IMR-90 (cell line): ENCODE measurements at regions not wholly inside any gene's neighbourhood (a gene's known extent, or its start where the extent isn't known, plus 50 kb on each side); places are given as distances from the start of the nearest gene placed in this dataset.

Source experiments
- ATAC-seq: fragments of 200-7000 bp; cut with Tn5 transposase; 2 replicates; pipeline ENCODE4 v1.9.1; 2020; ENCODE audit warnings: low read depth, mild to moderate bottlenecking, moderate library complexity
- BruUV-seq: library from RNA; stranded (reverse); fragments of 400-500 nt; replicated peaks from 2 replicates; lab custom pipeline; 2021; lab: Mats Ljungman, UMichigan
- CTCF ChIA-PET: fragments of 300-600 bp; formaldehyde crosslinking; extraction: SDS; loops from one replicate; lab custom pipeline; 2021; ENCODE audit warnings: antibody characterized with exemption; lab: Yijun Ruan, JAX
- POLR2A ChIA-PET: fragments of 300-600 bp; sonication (Branson Sonifier 250); formaldehyde crosslinking; loops from one replicate; lab custom pipeline; 2022; ENCODE audit warnings: antibody characterized with exemption; ENCODE audit not compliant: unreplicated experiment; lab: Charles Lee
- DNase-seq: peaks from one replicate; pipeline ENCODE4 v3.0.0; 2013
- H2AFZ ChIP-seq: replicated peaks from 2 replicates; pipeline ENCODE3; 2013; ENCODE audit warnings: low read length, mild to moderate bottlenecking; ENCODE audit not compliant: poor library complexity
- H2AK5ac ChIP-seq: 2 replicates; pipeline ENCODE4 v1.6.1; 2013; ENCODE audit warnings: low read depth, low read length, inconsistent platforms
- H2AK9ac ChIP-seq: replicated peaks from 2 replicates; pipeline ENCODE3; 2013; ENCODE audit warnings: mild to moderate bottlenecking, low read depth, low read length, moderate library complexity; ENCODE audit not compliant: poor library complexity
- H2BK120ac ChIP-seq: 2 replicates; pipeline ENCODE4 v1.6.1; 2013; ENCODE audit warnings: low read depth, low read length, inconsistent platforms
- H2BK15ac ChIP-seq: 3 replicates; pipeline ENCODE4 v1.6.1; 2013; ENCODE audit warnings: low read depth, low read length, inconsistent platforms
- H2BK20ac ChIP-seq: 2 replicates; pipeline ENCODE4 v1.6.1; 2013; ENCODE audit warnings: low read depth, mild to moderate bottlenecking, inconsistent platforms, low read length, moderate library complexity
- H2BK5ac ChIP-seq: 2 replicates; pipeline ENCODE4 v1.6.1; 2013; ENCODE audit warnings: mild to moderate bottlenecking, low read depth, low read length, inconsistent platforms; ENCODE audit not compliant: poor library complexity, severe bottlenecking
- H3K14ac ChIP-seq: replicated peaks from 2 replicates; pipeline ENCODE4 v1.6.1; 2013; ENCODE audit warnings: low read depth, low read length, inconsistent platforms
- H3K18ac ChIP-seq: 2 replicates; pipeline ENCODE4 v1.6.1; 2013; ENCODE audit warnings: low read depth, low read length, control low read depth
- H3K23ac ChIP-seq: 2 replicates; pipeline ENCODE4 v1.6.1; 2013; ENCODE audit warnings: low read depth, low read length, inconsistent platforms
- H3K27ac ChIP-seq: 2 replicates; pipeline ENCODE4 v1.5.1; 2013; ENCODE audit warnings: mild to moderate bottlenecking, control low read depth, low read length; ENCODE audit not compliant: insufficient read depth
- H3K27me3 ChIP-seq: 2 replicates; pipeline ENCODE4 v1.6.1; 2013; ENCODE audit warnings: low read length; ENCODE audit not compliant: control insufficient read depth, insufficient read depth
- H3K36me3 ChIP-seq: 2 replicates; pipeline ENCODE4 v1.6.1; 2013; ENCODE audit warnings: low read length, mixed read lengths; ENCODE audit not compliant: control insufficient read depth, insufficient read depth
- H3K4ac ChIP-seq: 2 replicates; pipeline ENCODE4 v1.6.1; 2013; ENCODE audit warnings: low read depth, low read length, inconsistent platforms
- H3K4me1 ChIP-seq: 2 replicates; pipeline ENCODE4 v1.6.1; 2013; ENCODE audit warnings: low read length, mixed read lengths; ENCODE audit not compliant: control insufficient read depth, insufficient read depth
- H3K4me2 ChIP-seq: 2 replicates; pipeline ENCODE4 v1.6.1; 2013; ENCODE audit warnings: low read depth, mild to moderate bottlenecking, control low read depth, low read length, moderate library complexity
- H3K4me3 ChIP-seq: 2 replicates; pipeline ENCODE4 v1.5.1; 2013; ENCODE audit warnings: low read depth, mild to moderate bottlenecking, control low read depth, low read length, moderate library complexity; ENCODE audit not compliant: insufficient read depth
- H3K56ac ChIP-seq: 2 replicates; pipeline ENCODE4 v1.6.1; 2013; ENCODE audit warnings: low read length, inconsistent platforms; ENCODE audit not compliant: insufficient read depth; ENCODE audit errors: extremely low read depth
- H3K79me1 ChIP-seq, 2 experiments: 2 replicates each; pipeline ENCODE4 v1.6.1; 2013; ENCODE audit warnings: low read length in 2 of 2, inconsistent platforms in 1 of 2, low read depth in 1 of 2
- H3K9ac ChIP-seq: 2 replicates; pipeline ENCODE4 v1.6.1; 2013; ENCODE audit warnings: low read depth, low read length, control low read depth
- H3K9me1 ChIP-seq: 2 replicates; pipeline ENCODE4 v1.6.1; 2013; ENCODE audit warnings: low read length, inconsistent platforms; ENCODE audit not compliant: insufficient read depth
- H3K9me3 ChIP-seq: 2 replicates; pipeline ENCODE4 v1.6.1; 2013; ENCODE audit warnings: low read length; ENCODE audit not compliant: control insufficient read depth, insufficient read depth
- H4K20me1 ChIP-seq: 2 replicates; pipeline ENCODE4 v1.6.1; 2013; ENCODE audit warnings: low read length, inconsistent platforms; ENCODE audit not compliant: insufficient read depth
- H4K5ac ChIP-seq: 2 replicates; pipeline ENCODE4 v1.6.1; 2013; ENCODE audit warnings: mild to moderate bottlenecking, low read depth, low read length, control low read depth
- H4K8ac ChIP-seq, 2 experiments: 2 replicates each; pipeline ENCODE4 v1.6.1; 2013; ENCODE audit warnings: low read depth in 2 of 2, low read length in 2 of 2, control low read depth in 1 of 2, inconsistent platforms in 1 of 2
- H4K91ac ChIP-seq: 2 replicates; pipeline ENCODE4 v1.6.1; 2013; ENCODE audit warnings: low read depth, low read length, inconsistent platforms; ENCODE audit not compliant: insufficient read depth
- BHLHE40 ChIP-seq: fragments of 150-350 bp; IDR thresholded peaks from 2 replicates; pipeline ENCODE4 v1.6.1; 2016; ENCODE audit warnings: mild to moderate bottlenecking, low read depth, low read length
- CTCF ChIP-seq: conservative IDR thresholded peaks from 2 replicates; pipeline ENCODE4 v1.5.1; 2012; ENCODE audit warnings: mild to moderate bottlenecking, low read depth, low read length, improper control_type of control experiment
- MAFK ChIP-seq: IDR thresholded peaks from 2 replicates; pipeline ENCODE4 v1.6.1; 2012; ENCODE audit warnings: low read depth, low read length, improper control_type of control experiment
- USF2 ChIP-seq: fragments of 150-350 bp; IDR thresholded peaks from 2 replicates; pipeline ENCODE4 v1.6.1; 2017; ENCODE audit warnings: mild to moderate bottlenecking, antibody characterized with exemption, low read length, low read depth
- WGBS, 2 experiments: methylation state at CpG; one replicate each; pipeline versions ENCODE4 v1.1.5 to v1.1.7; 2013; ENCODE audit warnings: missing lambda C conversion rate in 2 of 2; ENCODE audit not compliant: insufficient read length in 1 of 2; ENCODE audit errors: extremely low coverage in 2 of 2; 5-methylcytosine and 5-hydroxymethylcytosine counted together
- dilution Hi-C: fragments of 300-500 bp; cut with HindIII; formaldehyde crosslinking; loops from one replicate; pipeline ENCODE4 v1.14.3; 2018; ENCODE audit warnings: low sequenced_read_pairs; ENCODE audit not compliant: unreplicated experiment
- in situ Hi-C: fragments of 300-500 bp; cut with MboI; formaldehyde crosslinking; loops from 3 replicates; pipeline ENCODE4 v1.14.3; 2019; ENCODE audit warnings: low sequenced_read_pairs, inconsistent platforms, mixed read lengths
- intact Hi-C: fragments of 100-400 bp; cut with micrococcal nuclease; formaldehyde crosslinking; loops from 2 replicates; pipeline ENCODE4 v1.10.0; 2022

- Histone ChIP-seq H4K5ac (no peak overlapping the region), H3K23ac (no peak overlapping the region), H4K91ac (no peak overlapping the region), H3K9ac (no peak overlapping the region), H3K79me1 (no peaks in the 10 kb centered on the region), H3K4me1 (peaks cover 2% of the 10 kb centered on the region; the same call in 1 of the 2 replicates), H3K4ac (no peak overlapping the region), H3K56ac (no peak overlapping the region), H3K9me1 (0 out of 2 replicates have a peak, but pooled peaks cover 3% of the 10 kb centered on the region), H2BK120ac (no peak overlapping the region), H3K27me3 (peaks cover 36% of the 10 kb centered on the region), H2AFZ (no peak overlapping the region), H3K4me2 (no peak overlapping the region), H2AK5ac (no peak overlapping the region), H2BK15ac (no peak overlapping the region), H3K18ac (no peak overlapping the region), H3K14ac (no peak overlapping the region), H3K36me3 (no peaks in the 10 kb centered on the region), H3K27ac (no peak overlapping the region), H2BK20ac (no peak overlapping the region), H3K9me3 (peaks cover 1% of the 10 kb centered on the region), H3K4me3 (no peak overlapping the region), H2AK9ac (no peak overlapping the region), H4K20me1 (no peaks in the 10 kb centered on the region), H2BK5ac (no peak overlapping the region), H4K8ac (no peak overlapping the region)
- ATAC-seq (no peak; the same call in 1 of the 2 replicates), DNase-seq (no peak)
- no CpG with 5 or more reads among the region's 3 CpGs for WGBS, 2 experiments
- TF ChIP-seq MAFK (peak; percentile 40; the same call in 1 of the 2 replicates), BHLHE40 (no peak), CTCF (no peak), USF2 (no peak)
- dilution Hi-C loops (no loop called here), intact Hi-C loops (no loop called here), in situ Hi-C loops (no loop called here)
- BruUV-seq, result no TSS peak
- POLR2A ChIA-PET, result no interaction called here
- CTCF ChIA-PET, result no interaction called here
Measured at GRCh38 chr10:78817361-78817760, 251.4 kb upstream of the ZMIZ1 start.
